ENCODE measurements at regions not wholly inside any gene's neighbourhood (a gene's known extent, or its start where the extent isn't known, plus 50 kb on each side); places are given as distances from the start of the nearest gene placed in this dataset.

DNA sequence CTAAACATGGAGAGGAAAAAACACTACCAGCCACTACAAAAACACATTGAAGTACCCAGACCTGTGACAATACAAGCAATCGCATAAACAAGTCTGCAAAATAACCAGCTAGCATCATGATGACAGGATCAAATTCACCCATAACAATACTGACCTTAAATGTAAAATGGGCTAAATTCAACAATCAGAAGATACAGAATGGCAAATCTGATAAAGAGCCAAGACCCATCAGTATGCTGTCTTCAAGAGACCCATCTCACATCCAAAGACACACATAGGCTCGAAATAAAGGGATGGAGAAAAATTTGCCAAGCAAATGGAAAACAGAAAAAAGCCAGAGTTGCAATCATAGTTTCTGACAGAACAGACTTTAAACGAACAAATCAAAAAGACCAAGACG lies 294.4 kb downstream of the MEF2C start:
- no peak for DNase-seq (ENCODE audit: low read depth)
- H3K4me3 ChIP-seq (ENCODE audit: low read depth, low read length) = no peak overlapping the region
- TF ChIP-seq, protein P1, sequence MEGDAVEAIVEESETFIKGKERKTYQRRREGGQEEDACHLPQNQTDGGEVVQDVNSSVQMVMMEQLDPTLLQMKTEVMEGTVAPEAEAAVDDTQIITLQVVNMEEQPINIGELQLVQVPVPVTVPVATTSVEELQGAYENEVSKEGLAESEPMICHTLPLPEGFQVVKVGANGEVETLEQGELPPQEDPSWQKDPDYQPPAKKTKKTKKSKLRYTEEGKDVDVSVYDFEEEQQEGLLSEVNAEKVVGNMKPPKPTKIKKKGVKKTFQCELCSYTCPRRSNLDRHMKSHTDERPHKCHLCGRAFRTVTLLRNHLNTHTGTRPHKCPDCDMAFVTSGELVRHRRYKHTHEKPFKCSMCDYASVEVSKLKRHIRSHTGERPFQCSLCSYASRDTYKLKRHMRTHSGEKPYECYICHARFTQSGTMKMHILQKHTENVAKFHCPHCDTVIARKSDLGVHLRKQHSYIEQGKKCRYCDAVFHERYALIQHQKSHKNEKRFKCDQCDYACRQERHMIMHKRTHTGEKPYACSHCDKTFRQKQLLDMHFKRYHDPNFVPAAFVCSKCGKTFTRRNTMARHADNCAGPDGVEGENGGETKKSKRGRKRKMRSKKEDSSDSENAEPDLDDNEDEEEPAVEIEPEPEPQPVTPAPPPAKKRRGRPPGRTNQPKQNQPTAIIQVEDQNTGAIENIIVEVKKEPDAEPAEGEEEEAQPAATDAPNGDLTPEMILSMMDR (IDR thresholded peaks at IDR 0.05; ENCODE audit: insufficient read depth, low read depth, low read length, missing control alignments) = no peak

DNA sequence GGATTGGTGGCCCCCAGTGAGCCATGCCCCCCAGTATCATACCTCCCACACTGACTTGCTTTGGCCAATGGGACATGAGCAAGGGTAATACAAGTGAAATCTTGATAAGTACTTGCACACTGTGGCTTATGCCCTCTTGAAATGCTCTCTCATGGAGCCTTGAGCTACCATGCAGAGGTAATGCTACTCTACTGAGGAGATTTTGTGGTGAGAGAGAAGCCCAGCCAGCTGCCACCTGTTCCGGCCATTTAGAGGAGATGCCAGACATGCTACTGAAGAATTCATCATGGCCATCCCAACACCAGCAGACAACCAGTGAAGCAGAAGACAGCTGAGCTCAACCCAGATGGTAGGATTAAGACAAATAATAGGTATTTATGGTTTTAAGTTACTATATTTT lies 299.5 kb downstream of the MEF2C start:
- H3K4me3 ChIP-seq (ENCODE audit: low read depth, low read length) = no peak overlapping the region
- TF ChIP-seq, protein P1 (IDR thresholded peaks at IDR 0.05; ENCODE audit: insufficient read depth, low read depth, low read length, missing control alignments) = no peak
- DNase-seq (ENCODE audit: low read depth) = no peak

DNA sequence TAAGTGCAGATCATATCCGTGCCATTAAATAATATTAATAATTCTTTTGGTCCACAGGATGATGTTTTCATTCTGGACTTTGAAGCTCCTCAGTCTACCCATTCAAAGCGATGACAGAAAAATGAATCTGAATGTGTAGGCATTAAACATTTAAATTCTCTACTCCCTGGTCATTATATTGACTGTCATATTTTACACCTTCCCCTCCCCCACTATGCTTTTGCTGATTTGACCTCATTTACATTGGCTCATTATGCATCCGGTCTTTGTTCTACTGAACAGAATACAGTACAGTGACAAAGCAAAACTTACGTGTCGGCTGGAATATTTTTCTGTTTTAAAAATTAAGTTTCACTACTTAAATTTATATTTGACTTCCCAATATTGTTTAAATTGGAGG lies 289.7 kb upstream of the TMEM161B start:
- no peak for DNase-seq (ENCODE audit: low read depth)
- TF ChIP-seq, protein P1 (IDR thresholded peaks at IDR 0.05; ENCODE audit: insufficient read depth, low read depth, low read length, missing control alignments) = no peak
- H3K4me3 ChIP-seq (ENCODE audit: low read depth, low read length) = no peak overlapping the region

DNA sequence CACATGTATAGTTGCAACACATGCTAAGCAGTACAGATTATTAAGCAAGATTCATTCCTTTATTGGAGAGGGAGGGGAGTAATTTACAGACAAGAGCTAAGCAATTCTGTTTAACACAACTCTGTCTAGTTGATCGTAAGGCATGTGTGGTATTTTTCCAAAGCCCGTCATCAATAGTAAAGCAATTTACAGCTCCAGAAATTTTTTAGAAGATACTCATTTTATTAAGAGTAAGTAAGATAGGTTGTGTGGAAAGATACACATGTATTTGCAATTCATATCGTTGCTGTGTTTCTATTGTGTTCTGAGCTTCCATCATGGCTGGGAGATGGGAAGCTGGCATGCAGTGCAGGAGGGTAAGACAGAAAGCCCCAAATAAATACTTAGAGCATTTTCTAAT lies 289.2 kb upstream of the TMEM161B start:
- no peak for DNase-seq (ENCODE audit: low read depth)
- H3K4me3 ChIP-seq (ENCODE audit: low read depth, low read length) = no peak overlapping the region
- TF ChIP-seq, protein P1 (IDR thresholded peaks at IDR 0.05; ENCODE audit: insufficient read depth, low read depth, low read length, missing control alignments) = no peak

DNA sequence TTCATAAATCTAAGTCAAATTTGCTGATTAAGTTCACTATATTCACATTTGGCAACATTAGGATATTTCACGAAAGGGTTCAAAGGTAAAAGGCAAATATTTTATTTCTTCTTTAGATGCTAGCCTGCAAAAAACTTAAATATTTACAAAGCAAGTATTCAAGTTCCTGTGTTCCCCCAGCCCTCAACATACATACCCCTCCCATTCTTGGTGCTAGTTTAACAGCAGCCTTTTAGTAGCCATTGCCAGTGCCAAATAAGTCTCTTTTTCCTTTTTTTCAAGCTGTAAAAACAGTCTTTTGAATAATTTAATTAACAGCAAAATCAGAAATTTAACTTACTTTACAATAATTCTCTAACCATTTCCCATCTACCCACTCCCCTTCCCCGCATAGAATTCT lies 288.5 kb upstream of the TMEM161B start:
- H3K4me3 ChIP-seq (ENCODE audit: low read depth, low read length) = no peak overlapping the region
- TF ChIP-seq, protein P1 (IDR thresholded peaks at IDR 0.05; ENCODE audit: insufficient read depth, low read depth, low read length, missing control alignments) = no peak
- no peak for DNase-seq (ENCODE audit: low read depth)

DNA sequence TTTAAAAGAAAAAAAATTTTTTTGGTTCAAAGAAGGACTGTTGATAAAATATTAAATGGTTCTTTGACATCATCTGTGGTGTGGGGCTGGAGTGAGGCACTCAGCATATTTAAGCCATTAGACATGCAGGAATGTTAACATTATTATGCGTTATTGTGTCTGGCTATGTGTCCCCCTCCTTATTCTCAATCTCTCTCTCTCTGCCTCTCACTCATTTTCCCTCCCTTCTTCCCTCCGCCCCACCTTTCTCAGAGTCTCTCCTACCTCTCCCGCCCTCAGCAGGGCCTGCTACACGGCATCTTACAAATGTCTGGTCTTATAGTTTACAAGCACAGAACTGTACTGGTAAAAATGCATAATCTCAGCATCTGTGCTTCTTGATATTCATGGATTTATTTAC lies 287.8 kb upstream of the TMEM161B start:
- TF ChIP-seq, protein P1 (IDR thresholded peaks at IDR 0.05; ENCODE audit: insufficient read depth, low read depth, low read length, missing control alignments) = no peak
- no peak overlapping the region for H3K4me3 ChIP-seq (ENCODE audit: low read depth, low read length)
- DNase-seq (ENCODE audit: low read depth) = no peak

DNA sequence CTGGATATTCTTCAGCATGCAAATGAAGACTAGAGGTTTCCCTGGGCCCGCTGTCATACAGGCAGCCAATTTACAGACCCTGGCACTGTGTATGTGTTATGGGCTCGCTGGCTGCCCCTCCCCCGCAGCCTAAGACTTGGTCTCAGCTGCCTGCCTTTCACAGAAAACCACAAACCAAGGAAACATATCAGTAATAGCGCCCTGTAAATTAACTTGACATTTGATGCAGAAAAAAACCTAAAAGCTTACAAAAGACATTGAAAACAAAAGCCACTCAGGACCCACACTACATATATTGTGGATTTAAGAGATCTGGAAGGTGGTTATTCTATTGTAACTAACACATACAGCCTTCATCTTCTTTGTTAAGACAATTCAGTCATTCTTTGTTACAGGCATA lies 287.0 kb upstream of the TMEM161B start:
- DNase-seq (ENCODE audit: low read depth) = no peak
- H3K4me3 ChIP-seq (ENCODE audit: low read depth, low read length) = no peak overlapping the region
- TF ChIP-seq, protein P1 (IDR thresholded peaks at IDR 0.05; ENCODE audit: insufficient read depth, low read depth, low read length, missing control alignments) = no peak

All from GM12865 (cell line).